Fibroblast of villous mesenchyme (primary cell): ENCODE measurements at regions not wholly inside any gene's neighbourhood (a gene's known extent, or its start where the extent isn't known, plus 50 kb on each side); places are given as distances from the start of the nearest gene placed in this dataset.

Experiments
- DNase-seq: peaks from one replicate; pipeline ENCODE4 v3.0.0-alpha.2; 2010; ENCODE audit warnings: low read depth
- H3K4me3 ChIP-seq: 2 replicates; pipeline ENCODE4 v1.5.1; 2011; ENCODE audit warnings: low read depth, mild to moderate bottlenecking, low read length
- TF ChIP-seq, protein P1 (sequence below): IDR thresholded peaks from 2 replicates; pipeline ENCODE4 v1.5.1; 2012; ENCODE audit warnings: low read depth, mild to moderate bottlenecking, low read length; ENCODE audit not compliant: insufficient read depth

DNA sequence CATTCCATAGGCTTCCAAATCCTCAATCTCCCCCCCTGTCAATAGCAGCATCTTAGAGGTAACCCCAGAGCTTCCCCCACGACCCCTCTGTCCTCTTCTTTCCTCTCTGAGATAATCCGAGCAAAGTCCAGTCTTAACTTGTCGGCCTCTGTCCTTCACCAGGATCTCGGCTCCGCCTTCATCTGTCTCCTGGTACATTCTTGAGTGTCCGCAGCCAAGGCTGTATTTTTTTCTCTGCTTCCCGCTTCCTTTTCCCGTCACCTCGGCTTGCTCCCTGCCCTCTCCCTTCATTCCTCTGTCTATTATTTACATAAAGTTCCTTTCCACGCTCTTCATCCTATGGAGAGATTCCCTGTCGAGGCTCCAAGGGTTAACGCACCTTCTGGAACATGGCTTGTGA lies 153.9 kb upstream of the GSC start:
- H3K4me3 ChIP-seq: no peak overlapping the region
- no peak for DNase-seq
- TF ChIP-seq, protein P1, sequence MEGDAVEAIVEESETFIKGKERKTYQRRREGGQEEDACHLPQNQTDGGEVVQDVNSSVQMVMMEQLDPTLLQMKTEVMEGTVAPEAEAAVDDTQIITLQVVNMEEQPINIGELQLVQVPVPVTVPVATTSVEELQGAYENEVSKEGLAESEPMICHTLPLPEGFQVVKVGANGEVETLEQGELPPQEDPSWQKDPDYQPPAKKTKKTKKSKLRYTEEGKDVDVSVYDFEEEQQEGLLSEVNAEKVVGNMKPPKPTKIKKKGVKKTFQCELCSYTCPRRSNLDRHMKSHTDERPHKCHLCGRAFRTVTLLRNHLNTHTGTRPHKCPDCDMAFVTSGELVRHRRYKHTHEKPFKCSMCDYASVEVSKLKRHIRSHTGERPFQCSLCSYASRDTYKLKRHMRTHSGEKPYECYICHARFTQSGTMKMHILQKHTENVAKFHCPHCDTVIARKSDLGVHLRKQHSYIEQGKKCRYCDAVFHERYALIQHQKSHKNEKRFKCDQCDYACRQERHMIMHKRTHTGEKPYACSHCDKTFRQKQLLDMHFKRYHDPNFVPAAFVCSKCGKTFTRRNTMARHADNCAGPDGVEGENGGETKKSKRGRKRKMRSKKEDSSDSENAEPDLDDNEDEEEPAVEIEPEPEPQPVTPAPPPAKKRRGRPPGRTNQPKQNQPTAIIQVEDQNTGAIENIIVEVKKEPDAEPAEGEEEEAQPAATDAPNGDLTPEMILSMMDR: no peak

DNA sequence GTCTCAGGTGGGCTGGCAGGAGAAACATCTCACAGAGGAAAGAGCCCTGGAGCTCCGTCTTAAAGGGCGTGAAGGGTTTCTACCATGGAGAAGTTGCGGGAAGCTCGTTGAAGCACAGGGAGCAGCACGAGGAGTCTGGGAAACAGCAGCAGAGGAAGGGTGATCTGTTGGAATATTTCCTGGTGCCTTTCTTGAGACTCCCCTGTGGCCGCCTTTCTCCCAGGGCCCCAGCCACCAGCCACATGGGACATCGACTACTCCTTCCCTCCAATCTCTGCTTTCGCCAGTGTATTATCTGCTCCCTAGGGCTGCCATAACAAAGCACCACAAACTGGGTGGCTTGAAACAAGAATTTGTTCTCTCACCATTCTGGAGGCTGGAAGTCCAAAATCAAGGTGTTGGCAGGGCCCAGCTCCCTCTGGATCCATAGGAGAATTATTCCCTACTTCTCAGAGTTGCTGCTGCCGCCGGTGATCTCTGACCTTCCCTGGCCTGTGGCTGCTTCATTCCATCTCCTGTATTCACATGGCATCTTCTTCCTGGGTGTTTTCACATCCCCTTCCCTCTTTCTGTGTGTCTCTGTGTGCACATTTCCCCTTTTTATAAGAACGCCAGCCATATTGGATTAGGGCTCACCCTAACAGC lies 152.8 kb upstream of the GSC start:
- no peak for DNase-seq
- TF ChIP-seq, protein P1: no peak
- H3K4me3 ChIP-seq: no peak overlapping the region

DNA sequence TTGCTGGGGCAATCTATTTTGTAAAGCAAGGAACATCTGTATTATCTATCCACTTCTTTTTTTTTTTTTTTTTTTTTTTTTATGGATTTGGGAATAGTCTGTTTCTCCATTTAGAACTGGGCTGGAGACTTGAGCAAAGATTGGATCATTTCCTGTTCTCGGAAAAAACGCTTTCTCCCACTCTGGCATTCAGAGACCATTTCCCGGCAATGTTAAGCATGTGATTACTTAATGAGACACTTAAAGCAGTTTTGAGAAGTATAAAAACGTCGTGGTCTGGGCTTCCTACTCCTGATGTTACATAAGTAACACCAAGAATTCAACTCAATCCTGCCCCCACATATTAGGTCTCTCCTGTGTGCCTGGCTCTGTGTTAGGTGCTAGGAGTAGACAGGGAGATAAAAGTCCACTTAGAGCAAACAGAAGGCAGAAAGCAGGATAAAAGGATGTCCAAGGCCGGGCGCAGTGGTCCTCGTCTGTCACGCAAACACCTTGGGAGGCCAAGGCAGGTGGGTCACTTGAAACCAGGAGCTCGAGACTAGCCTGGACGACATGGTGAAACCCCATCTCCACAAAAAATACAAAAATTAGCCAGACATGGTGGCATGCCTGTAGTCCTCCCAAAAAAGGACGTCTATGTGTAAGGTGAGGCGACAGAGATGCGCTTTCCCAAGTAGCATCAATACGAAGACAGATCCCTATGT lies 152.1 kb upstream of the GSC start:
- TF ChIP-seq, protein P1: no peak
- no peak for DNase-seq
- H3K4me3 ChIP-seq: no peak overlapping the region

DNA sequence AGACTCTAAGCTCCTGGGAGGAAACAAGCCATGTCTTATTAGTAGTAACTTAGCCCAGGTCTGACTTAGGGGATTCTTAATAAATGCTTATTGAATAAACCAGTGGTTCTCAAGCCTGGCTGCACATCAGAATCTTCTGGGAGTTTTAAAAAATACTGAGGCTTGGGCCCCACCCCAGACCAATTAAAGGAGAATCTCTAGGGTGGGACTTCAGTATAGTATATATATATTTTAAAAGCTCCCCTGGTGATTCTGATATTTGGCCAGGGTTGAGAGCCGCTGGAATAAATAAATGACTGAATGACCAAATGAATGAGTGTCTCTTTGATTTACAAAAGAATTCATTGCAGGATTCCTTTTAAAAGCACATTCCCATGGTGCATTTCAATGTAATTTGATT lies 151.5 kb upstream of the GSC start:
- H3K4me3 ChIP-seq: no peak overlapping the region
- no peak for DNase-seq
- TF ChIP-seq, protein P1: no peak

DNA sequence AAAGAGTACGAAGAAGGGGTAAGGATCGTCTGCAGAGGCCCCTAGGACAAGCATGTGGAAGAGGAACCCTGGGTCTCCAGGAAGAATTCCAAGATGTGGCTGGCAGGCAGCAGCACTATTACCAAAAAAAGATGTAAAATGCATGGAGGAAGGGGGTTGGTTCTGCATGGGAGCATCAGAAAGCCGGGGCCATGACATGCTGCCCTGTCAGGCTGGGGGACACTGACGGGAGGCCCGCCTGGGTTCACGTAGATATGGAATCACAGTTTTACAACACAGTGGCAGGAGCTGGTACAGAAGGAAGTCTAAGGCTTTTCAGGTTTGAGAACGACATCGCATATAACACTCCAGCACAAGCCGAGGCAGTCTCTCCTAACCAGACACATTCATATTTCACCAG lies 150.0 kb upstream of the GSC start:
- no peak overlapping the region for H3K4me3 ChIP-seq
- TF ChIP-seq, protein P1: no peak
- no peak for DNase-seq

DNA sequence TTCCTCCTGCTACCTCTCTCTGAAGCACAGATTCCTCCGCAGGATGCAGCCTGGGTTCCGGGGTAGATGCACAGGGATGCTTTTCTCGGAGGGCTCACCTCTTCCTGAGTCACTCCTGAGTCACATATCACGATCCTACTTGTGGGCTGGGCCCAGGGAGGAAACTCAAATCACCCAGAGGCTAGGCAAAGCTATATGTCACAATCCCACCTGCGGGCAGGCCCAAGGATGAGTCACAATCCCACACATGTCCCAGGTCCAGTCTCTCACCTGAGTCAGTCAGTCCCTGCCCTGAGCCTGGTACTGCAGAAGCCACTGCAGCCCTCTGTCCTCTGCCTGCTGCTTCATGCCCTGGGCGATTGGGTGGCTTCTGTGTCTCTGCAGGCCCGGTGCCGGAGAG lies 149.0 kb upstream of the GSC start:
- TF ChIP-seq, protein P1: no peak
- DNase-seq: no peak
- no peak overlapping the region for H3K4me3 ChIP-seq
